Endometrium (tissue), 2 donors: ENCODE measurements at regions not wholly inside any gene's neighbourhood (a gene's known extent, or its start where the extent isn't known, plus 50 kb on each side); places are given as distances from the start of the nearest gene placed in this dataset.

Experiments
- FAIRE-seq: peaks from 2 replicates; lab custom pipeline; 2012; peaks lifted over from hg19 to GRCh38; lab: Jason Lieb, UNC
- donor health status: control.
- donor health status: control.

DNA sequence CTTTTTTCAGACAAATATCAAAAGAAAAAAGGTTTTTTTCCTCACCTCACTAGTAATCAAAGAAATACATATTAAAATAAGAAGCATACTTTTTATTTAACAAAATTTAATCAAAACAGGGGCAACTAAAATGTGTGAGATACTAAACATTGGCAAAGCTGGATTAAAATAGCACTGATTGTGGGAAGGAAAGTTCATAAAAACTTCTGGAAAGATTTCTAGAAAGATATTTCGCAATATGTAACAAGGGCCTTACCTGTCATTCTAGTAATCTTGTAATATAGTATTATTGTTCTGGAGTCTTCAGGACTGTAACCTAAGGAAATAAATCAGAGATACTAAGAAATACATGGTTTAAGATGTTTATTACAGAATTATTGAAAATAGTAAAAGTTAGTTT is 482.5 kb downstream of the SUCLA2 start:
- no peak for FAIRE-seq

GRCh38 chr13:47511647-47512046 is 489.4 kb downstream of the SUCLA2 start:
- FAIRE-seq = no peak

GRCh38 chr13:47508527-47509228 is 492.4 kb downstream of the SUCLA2 start:
- no peak for FAIRE-seq

DNA sequence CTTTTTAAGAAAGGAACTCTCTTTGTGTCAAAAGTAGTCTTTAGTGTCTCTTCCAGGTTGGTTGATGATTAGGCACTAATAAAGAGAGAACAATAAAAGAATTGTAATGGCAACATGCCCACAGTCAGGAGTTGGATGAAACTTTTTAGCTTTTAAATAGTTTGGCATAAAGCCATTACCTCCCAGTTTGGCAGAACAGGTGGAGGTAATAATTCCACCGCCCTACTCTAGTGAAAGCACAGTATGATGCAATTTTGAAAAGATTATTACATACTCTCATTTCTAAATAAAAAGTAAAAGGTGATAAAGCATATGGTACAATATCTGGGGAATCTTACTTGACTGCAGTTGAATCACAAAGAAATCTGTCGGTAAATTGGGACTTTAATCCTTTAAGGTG is 497.6 kb downstream of the SUCLA2 start:
- FAIRE-seq = no peak

DNA sequence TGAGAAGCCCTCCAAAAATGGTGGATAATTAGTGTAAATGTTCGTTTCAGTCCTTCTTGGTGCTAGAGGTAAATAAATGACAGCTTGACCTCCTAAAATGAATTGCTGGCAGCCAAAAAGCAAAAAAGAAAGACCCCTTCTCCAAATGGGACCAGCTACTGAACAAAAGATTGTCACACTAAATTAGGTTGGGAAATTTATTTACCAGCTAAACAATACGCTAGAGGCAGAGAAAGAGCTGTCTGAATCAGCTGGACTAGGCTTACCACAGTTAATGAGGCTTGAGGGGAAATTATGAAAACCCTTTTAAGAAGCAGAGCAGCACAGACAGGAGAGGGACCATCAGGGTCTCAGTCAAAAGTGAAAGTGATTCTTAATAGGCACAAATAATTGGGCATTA is 498.9 kb downstream of the SUCLA2 start:
- FAIRE-seq = no peak

DNA sequence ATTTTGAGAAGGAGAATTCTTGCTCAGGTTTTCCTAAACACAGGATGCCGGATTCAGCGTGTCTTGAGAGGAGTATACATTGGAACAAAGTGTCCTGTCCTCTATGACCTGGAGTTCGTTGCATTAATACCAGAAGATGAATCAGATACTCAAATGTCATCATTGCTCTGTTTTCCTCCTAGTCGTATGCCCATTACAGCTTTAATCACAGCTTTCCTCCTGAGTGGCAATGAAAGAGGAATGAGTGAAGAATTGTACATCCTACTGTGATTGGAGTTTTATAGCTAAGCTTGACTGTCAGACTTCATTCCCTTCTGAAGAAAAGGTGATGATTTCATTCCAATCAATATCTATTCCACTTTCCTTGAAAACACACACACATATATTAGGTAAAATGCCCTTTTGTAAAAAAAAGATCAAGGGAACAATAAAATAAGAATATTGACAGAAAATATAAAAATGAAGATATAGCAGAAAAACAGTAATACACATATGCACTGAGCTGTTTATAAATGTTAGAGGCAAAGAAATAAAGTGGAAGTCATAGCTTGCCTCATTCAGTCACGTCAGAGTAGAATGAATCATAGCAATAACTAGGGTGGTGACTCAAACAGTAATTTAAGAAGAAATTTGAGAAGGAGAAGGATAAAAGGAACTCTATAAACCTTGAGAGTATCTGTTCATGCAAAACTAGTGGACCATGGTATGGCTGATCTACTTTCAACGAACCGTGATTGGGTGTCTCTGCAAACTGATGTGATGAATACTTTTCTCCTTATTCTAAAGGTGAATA is 501.5 kb downstream of the SUCLA2 start:
- no peak for FAIRE-seq

DNA sequence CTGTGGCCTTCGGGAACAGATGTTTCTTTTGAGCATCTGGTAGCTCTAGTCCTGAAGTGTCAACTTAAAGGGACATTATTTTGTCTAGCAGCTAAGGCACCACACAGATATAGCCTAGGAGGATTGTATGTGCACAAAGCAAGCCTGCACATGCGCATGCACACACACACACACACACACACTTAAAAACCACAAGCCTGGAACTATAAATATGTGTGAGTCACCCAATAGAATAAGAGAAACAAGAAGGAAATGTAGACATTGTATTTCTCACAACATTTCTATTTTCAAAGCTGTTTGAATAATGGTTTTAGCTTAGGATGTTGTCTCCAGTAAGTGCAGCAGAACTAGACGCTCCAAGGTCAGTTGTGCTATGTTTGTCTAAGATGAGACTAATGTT is 516.5 kb downstream of the SUCLA2 start:
- FAIRE-seq = no peak

DNA sequence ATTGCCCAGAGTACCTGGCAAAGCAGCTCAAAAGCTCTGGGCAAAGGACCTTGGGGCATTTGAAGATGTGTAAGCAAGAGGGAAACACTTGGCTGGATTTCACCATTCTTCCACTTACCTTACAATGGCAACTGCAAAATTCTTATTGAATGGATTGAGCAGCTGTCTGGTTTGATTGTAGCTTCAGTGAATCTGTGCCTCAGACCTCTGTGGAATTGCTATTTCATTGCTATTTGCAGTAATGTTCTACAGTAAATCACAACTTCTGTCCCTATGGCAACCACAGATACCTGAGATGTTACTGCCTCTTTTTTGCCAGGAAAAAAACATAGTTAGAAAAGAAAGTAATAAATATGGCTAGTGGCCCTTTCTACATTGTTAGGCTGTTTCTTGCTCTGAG is 519.5 kb downstream of the SUCLA2 start:
- FAIRE-seq = no peak

- no peak for FAIRE-seq
These were observed 520.1 kb downstream of the SUCLA2 start for GRCh38 chr13:47480951-47481350.

GRCh38 chr13:47480121-47480520 is 521.0 kb downstream of the SUCLA2 start:
- FAIRE-seq = no peak

DNA sequence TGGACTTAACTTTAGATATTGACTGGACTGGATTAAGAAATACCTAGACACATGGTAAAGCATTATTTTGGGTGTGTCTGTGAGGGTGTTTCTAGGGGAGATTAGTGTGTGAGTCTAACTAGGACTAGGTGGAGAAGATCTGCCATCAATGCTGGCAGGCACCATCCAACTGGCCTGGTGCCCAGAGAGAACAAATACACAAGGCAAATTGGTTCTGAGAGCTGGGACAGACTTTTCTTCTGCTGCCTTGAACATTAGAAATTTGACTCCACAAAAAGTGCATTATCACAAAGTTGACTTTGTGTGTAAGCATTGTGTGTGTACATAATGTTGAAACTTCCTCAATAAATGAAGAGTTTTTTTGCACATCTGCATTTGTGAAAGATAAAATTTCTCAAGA is 522.1 kb downstream of the SUCLA2 start:
- FAIRE-seq = no peak

DNA sequence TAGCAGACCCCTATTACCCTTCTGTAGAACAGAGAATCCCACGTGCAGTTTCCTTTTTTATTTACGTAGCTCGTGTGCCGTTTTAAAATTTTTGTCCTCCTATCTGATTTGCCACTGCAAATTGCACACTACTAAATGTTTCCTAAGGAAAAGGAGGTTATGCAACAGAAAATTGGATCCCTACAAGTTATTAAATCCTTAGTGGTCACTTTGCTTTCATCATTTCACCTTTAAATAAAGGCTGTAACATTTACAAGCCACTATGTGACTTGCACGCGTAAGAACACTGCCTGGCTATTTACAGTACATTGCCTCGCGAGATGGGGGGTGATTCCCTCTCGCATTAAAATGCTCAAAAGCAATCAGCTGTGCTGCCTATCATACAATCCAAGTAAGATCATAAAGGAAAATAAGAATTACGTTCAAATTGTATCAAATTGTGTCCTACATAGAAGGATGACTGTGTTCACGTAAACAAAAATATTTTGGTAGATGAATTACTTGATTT is 525.6 kb downstream of the SUCLA2 start:
- no peak for FAIRE-seq

GRCh38 chr13:47474839-47475238 is 526.2 kb downstream of the SUCLA2 start:
- no peak for FAIRE-seq

DNA sequence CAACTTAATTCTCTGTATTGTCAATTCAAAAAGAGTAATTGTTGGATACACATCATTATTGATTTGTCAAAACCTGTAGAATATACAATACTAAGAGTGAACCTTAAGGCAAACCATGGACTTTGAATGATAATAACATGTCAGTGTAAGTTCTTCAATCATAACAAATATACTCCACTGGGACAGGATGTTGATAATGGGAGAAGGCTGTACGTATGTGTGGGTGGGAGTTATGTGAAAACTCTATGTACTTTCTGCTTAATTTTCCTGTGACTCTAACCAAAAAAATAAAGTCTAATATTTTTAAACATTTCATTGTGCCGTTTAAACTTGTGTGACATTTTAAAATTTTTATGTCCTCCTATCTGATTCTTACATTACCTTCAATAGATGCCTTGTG is 526.7 kb downstream of the SUCLA2 start:
- FAIRE-seq = no peak

GRCh38 chr13:47472516-47472915 is 528.6 kb downstream of the SUCLA2 start:
- FAIRE-seq = no peak

DNA sequence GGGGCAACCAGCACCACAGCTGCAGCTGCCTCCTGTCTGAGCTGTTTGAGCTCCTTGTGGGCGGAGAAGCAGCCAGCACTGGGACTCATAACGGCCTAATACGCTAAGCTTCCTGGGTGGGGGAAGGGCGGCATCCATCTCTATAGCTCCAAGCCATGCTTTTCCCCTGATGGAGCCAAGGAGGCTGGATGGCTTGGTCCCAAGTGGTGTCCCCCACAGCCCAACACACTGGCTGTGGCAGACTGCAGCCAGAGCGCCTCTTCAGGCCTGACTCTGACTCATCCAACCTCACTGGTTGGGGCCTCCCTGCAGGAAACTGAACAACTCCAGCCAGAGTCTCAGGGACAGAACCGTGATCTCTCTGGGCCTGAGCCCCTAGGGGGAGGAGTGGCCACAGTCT is 537.3 kb downstream of the SUCLA2 start:
- FAIRE-seq = no peak

- FAIRE-seq = no peak
These were observed 538.1 kb downstream of the SUCLA2 start for GRCh38 chr13:47463002-47463401.

- no peak for FAIRE-seq
These were observed 539.3 kb downstream of the SUCLA2 start for GRCh38 chr13:47461816-47462215.

DNA sequence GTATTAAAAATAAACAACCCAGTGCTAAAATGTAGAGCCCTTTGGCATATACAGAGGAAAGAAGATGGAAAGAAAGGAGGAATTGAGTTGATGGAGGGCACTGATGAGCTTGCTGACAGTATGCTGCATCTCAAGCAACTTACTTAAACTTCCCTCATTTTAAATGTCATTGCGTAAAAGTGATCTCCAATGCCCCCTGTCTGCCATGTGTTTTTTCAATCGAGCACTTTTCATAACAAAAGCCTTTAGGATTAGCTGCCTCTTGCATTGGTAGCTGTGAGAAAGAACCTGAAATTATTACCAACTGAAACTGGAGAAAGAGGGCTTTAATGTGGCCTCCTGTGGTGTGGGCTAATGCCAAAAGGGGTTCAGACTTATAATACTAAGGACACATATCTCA is 541.6 kb downstream of the SUCLA2 start:
- no peak for FAIRE-seq

DNA sequence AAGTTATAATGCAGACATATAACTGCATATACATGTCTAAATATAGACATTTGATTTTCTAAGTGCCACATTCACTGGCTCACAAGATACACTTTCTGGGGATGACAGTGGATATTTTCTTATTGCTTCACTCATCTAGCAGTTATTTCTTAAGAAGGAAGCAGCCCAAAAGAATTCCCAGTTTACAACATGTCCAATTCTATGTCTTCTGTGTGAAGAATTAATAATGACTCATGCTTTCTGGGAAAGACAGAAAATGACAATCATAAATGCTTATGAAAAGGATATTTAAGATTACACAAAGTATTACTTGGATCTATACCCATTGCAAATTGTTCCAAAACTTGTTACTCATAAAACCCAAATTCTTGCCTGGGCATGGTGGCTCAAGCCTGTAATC is 543.4 kb downstream of the SUCLA2 start:
- no peak for FAIRE-seq

GRCh38 chr13:47455626-47456025 is 545.4 kb downstream of the SUCLA2 start:
- FAIRE-seq = no peak

DNA sequence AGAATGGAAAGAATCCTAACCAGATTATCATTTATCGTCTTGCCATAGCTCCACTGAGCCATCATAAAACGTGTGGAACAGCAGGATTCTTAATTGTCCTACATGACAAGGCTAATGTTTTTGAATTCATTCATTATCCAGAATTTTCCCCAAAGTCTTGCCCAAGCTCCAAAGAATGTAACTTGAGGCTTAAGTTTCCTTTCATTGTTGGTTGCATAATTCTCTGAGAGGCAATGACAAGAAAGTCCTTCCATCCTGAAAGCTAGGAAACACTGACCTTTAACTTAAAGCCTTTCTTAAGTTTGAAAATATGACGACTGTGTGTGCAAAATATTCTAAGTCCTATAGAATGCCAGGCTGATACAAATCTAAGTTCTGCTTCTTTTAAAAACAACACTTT is 546.1 kb downstream of the SUCLA2 start:
- FAIRE-seq = no peak

GRCh38 chr13:47437406-47437805 is 540.6 kb upstream of the HTR2A start:
- peak; percentile 21 for FAIRE-seq
